ENCODE measurements at regions not wholly inside any gene's neighbourhood (a gene's known extent, or its start where the extent isn't known, plus 50 kb on each side); places are given as distances from the start of the nearest gene placed in this dataset.
"Not testable (repeated sequence)": the region's sequence is repeated elsewhere in the genome, so short reads cannot be mapped to it uniquely, and the experiment has no call there.

DNA sequence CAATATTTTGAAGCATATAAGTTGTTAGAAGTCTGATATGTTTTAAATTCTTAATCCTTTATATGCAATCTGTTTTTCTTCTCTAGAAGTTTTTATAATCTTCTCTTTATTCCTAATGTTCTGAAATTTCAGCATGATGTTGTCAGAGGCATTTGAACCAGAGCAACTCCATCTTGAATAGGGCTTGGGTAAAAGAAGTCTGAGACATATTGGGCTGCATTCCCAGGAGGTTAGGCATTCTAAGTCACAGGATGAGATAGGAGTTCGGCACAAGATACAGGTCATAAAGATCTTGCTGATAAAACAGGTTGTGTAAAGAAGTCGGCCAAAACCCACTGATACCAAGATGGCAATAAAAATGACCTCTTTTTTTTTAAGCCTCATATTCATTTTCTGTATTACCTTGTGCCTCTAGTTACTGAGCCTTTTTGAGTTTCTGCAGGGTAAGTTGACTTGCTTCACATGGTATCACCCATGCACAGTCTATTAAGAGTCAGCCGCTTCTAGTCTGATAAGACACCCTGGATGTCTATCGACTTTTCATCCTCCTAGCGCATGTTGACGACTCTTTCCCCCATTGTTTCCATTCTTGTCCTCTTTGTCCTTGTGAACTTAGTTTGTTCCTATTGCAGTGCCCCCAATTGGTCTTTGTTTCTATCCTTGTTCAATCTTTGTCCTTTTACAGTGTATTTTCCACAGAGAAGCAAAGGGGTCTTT, 80.8 kb upstream of the RNU6-1 start:
- no peak for DNase-seq (ENCODE audit: low spot score)

- DNase-seq (ENCODE audit: low spot score) = no peak
Measured at GRCh38 chr15:67922106-67922675, 82.3 kb upstream of the RNU6-1 start.

- DNase-seq (ENCODE audit: low spot score) = no peak
Measured at GRCh38 chr15:67922971-67923945, 83.4 kb upstream of the RNU6-1 start.

DNA sequence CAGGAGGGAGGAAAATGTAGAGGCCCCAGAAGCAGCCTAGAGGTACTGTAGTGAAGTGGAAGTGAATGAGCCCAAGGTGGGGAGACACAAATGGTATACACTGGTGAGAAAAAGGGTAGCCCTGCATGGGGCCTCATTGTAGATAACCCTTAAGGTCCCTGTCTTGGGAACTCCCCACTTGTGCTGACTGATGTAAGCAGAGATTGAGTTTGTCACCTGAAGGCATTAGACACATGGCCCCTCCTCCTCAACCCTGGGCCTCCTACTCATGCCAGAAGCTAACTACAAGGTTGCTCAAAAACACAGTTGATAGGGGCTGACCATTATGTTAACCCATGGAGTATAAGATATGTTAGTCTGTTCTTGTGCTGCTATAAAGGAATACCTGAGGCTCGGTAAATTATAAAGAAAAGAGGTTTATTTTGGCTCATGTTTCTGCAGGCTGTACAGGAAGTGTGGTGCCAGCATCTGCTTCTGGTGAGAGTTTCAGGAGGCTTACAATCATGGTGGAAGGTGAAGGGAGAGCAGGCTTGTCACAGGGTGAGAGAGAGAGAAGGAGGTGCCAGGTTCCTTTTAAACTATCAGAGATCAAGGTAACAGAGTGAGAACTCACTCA, 84.6 kb upstream of the RNU6-1 start:
- no peak for DNase-seq (ENCODE audit: low spot score)

DNA sequence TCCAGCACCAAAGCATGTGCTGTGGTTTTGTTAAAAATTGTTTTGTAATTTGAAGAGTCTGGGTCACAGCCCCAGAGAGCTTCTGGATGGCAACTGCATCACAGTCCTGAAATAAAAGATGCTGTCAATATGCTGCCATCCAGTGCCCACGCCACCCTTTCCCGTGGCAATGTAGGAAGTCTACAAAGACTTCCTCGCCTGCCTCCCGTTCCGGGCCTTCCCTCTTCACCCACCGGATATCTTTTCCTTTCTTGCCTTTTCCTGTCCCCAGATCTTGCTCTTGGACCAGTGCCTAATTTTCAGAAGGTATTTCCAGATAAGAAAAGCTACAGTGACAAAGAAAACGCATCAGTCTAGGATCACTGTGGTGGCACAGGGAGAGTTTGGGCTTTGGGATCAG, 85.3 kb upstream of the RNU6-1 start:
- DNase-seq (ENCODE audit: low spot score) = no peak

GRCh38 chr15:67927501-67928168, 87.8 kb upstream of the RNU6-1 start:
- DNase-seq (ENCODE audit: low spot score) = no peak

- no peak for DNase-seq (ENCODE audit: low spot score)
Measured at GRCh38 chr15:67928666-67929065, 88.8 kb upstream of the RNU6-1 start.

DNA sequence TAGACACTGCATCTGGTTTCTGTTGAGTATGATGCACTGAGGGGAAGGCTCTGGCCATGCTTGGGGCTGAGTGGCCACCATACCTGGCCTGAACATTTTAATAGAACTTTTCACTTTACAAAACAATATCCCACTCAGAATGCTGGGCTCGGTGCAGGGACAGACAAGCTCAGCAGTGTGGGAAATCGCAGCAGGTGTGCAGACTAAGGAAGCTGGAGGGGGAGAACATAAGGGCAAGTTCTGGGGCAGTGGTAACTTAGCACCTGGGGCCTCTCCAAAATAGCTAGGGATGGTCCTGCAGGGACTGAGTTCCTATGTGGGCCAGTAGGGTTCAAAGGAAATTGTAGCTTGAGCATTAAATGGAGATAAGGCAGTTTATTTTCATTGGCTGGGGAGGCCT, 90.9 kb upstream of the RNU6-1 start:
- no peak for DNase-seq (ENCODE audit: low spot score)

GRCh38 chr15:67931861-67932260, 92.0 kb upstream of the RNU6-1 start:
- no peak for DNase-seq (ENCODE audit: low spot score)

DNA sequence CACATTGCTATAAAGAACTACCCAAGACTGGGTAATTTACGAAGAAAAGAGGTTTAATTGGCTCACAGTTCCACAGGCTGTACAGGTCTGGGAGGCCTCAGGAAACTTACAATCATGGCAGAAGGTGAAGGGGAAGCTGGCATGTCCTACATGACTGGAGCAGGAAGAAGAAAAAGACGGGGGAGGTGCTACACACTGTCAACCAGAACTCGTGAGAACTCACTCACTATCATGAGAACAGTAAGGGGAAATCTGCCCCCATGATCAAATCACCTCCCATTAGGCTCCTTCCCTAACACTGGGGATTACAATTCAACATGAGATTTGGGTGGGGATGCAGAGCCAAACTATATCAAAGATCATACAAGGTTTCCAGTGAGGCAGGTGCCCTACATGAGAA, 94.3 kb upstream of the RNU6-1 start:
- DNase-seq (ENCODE audit: low spot score) = not testable (repeated sequence)

DNA sequence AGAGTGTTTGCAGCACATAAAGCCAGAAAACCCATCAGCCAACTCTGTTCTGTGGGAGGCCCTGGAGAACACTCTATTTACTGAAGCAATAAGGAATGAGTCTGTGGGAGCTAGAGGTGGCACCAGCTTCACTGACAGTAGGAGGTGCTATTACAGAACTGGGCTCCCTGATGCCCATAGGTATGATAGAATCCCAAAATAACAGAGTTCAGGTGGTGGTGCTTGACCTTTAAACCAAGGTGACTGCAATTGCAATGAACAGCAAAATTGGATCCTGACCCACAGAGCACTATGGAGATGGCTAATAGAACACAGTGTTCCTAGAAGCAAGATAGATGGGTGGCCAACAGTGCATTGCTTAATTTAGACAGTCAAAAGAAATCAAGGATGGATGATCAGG, 95.4 kb upstream of the RNU6-1 start:
- DNase-seq (ENCODE audit: low spot score) = no peak

- DNase-seq (ENCODE audit: low spot score) = no peak
Measured at GRCh38 chr15:67936258-67936657, 96.4 kb upstream of the RNU6-1 start.

- no peak for DNase-seq (ENCODE audit: low spot score)
Measured at GRCh38 chr15:67937153-67937761, 97.4 kb upstream of the RNU6-1 start.

DNA sequence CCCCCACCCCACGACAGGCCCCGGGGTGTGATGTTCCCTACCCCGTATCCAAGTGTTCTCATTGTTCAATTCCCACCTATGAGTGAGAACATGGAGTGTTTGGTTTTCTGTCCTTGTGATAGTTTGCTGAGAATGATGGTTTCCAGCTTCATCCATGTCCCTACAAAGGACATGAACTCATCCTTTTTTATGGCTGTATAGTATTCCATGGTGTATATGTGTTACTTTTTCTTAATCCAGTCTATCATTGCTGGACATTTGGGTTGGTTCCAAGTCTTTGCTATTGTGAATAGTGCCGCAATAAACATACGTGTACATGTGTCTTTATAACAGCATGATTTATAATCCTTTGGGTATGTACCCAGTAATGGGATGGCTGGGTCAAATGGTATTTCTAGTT, 99.3 kb upstream of the RNU6-1 start:
- not testable (repeated sequence) for DNase-seq (ENCODE audit: low spot score)

GRCh38 chr15:67939588-67940323, 99.9 kb upstream of the RNU6-1 start:
- DNase-seq (ENCODE audit: low spot score) = not testable (repeated sequence)

GRCh38 chr15:67940324-67940719, 100.5 kb upstream of the RNU6-1 start:
- no peak for DNase-seq (ENCODE audit: low spot score)

DNA sequence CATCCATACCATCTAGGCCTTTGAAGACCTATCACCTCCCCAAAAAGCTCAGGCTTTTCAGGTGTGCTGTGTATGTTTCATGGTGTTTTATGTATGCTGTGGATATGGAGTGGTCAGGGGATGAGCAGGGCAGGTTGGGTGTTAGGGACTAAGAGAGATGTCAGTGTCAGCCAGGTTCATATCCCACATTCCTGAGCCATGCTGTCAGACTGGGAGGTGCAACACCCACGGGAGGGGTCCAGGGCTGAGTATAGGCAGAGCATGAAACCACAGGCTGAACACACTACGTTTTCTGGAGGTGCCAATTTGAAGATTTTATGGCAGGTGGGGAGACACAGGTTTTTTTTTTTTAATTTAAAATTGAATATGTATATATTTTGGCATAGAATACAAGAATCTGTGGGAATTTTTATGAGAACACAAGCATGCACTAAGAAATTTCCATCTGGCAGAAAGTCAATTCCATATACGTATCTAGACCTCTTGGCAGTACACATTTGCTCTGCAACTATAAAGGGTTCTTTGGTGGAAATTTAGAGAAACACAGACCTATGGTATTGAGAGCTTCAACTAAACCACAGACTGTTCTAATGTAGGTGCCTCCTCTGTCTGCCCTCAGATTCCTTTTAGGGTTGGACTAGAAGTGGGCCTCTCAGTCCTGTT, 101.9 kb upstream of the RNU6-1 start:
- no peak for DNase-seq (ENCODE audit: low spot score)

DNA sequence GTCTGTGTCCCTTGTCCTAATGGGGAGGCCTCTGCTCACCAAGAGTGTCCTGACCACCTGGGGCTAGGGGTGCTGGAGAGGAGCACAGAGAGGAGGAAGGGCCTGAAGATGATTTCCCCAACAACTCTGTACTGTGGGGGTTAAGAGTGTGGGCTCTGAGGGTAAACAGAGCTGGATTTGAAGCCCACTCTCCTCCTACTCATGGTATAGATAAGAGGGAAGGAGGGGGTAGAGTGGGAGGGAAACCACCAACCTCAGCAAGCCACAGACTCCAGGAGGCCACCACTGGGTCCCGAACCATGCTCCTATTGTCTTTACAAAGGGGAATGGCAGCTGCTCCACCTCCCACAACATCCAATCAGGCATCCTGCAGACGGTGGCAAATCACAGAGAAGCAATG, 103.6 kb upstream of the RNU6-1 start:
- no peak for DNase-seq (ENCODE audit: low spot score)

DNA sequence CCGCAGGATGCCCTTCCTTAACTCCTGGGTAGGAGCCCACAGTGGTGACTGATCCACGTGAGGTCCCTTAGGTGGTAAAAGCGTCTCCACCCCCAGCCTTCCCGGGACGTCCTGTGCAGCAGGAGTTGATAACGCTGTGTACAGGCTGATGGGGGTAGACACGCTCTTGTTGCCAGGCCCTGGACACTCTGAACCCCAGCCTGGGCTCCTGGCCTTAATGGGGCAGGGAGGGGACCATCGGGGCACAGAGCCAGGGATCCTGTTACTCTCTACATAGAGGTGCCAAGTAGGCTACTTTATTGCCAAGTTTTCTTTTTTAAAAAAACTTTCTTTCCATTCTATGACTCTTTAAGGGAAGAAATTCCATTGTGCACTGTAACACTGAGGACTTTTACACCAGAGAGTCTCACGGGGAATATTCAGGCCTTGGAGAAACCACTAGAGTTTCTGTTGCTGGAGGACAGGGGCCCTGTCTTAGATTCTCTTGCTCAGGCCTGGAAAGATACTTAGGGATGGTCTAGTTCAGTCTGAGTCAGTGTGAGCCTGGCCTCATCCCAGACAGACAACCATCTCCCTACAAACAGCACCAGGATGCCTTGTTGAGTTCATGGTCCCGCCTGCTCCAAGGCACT, 104.3 kb upstream of the RNU6-1 start:
- DNase-seq (ENCODE audit: low spot score) = no peak

DNA sequence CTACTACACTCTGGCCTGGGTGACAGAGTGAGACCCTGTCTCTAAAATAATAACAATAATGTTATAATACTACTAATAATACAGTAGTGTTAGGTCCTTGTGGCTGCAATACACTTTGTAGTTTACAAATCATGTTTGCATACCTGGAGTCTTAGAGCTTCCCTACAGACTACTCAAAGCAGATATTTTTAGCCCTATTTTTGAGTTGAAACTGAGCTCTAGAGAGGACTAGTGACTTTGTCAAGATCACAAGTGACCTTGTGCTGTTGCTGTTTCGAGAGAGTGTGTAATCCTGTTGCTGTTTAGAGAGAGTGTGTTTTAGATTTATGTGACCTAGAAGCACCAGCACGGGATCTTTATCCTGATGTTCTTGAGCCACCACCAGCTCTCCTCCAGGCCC, 105.3 kb upstream of the RNU6-1 start:
- DNase-seq (ENCODE audit: low spot score) = no peak

Measured in ecto neural progenitor cell (in vitro differentiated cells).